Endodermal cell (in vitro differentiated cells): ENCODE measurements at regions not wholly inside any gene's neighbourhood (a gene's known extent, or its start where the extent isn't known, plus 50 kb on each side); places are given as distances from the start of the nearest gene placed in this dataset.

ENCODE experiments used
- DNase-seq: peaks from one replicate; pipeline ENCODE4 v3.0.0-alpha.2; 2017
- H3K27ac ChIP-seq: 2 replicates; pipeline ENCODE4 v1.5.1; 2013; ENCODE audit warnings: mild to moderate bottlenecking, low read depth, low read length, moderate library complexity
- H3K27me3 ChIP-seq: 2 replicates; pipeline ENCODE4 v1.6.1; 2013; ENCODE audit warnings: mild to moderate bottlenecking, low read length, moderate library complexity; ENCODE audit not compliant: insufficient read depth, control insufficient read depth, poor library complexity, severe bottlenecking
- H3K36me3 ChIP-seq: 2 replicates; pipeline ENCODE4 v1.7.0; 2013; ENCODE audit warnings: mild to moderate bottlenecking, low read length, moderate library complexity; ENCODE audit not compliant: control insufficient read depth, insufficient read depth
- H3K4me1 ChIP-seq: one replicate; pipeline ENCODE4 v1.7.0; 2013; ENCODE audit warnings: low read length; ENCODE audit not compliant: control insufficient read depth, insufficient read depth
- H3K4me3 ChIP-seq: 2 replicates; pipeline ENCODE4 v1.5.1; 2013; ENCODE audit warnings: mild to moderate bottlenecking, low read length, moderate library complexity
- H3K9ac ChIP-seq: 2 replicates; pipeline ENCODE4 v1.6.1; 2013; ENCODE audit warnings: mild to moderate bottlenecking, low read length, moderate library complexity; ENCODE audit not compliant: poor library complexity, severe bottlenecking; ENCODE audit errors: extremely low read depth
- H3K9me3 ChIP-seq: 2 replicates; pipeline ENCODE4 v1.6.1; 2013; ENCODE audit warnings: mild to moderate bottlenecking, low read length, moderate library complexity; ENCODE audit not compliant: control insufficient read depth
- H3K27ac Mint-ChIP-seq: 2 replicates; pipeline ENCODE4 v1.8.0; 2020; ENCODE audit warnings: mixed read lengths
- H3K27me3 Mint-ChIP-seq: 2 replicates; pipeline ENCODE4 v1.8.0; 2021; ENCODE audit warnings: mild to moderate bottlenecking, mixed read lengths; ENCODE audit not compliant: insufficient read depth
- H3K36me3 Mint-ChIP-seq: 2 replicates; pipeline ENCODE4 v1.8.0; 2020; ENCODE audit warnings: low read depth, mixed read lengths
- H3K4me1 Mint-ChIP-seq: 2 replicates; pipeline ENCODE4 v1.8.0; 2020; ENCODE audit warnings: mixed read lengths
- H3K4me3 Mint-ChIP-seq: 2 replicates; pipeline ENCODE4 v1.8.0; 2020; ENCODE audit warnings: mild to moderate bottlenecking, moderate library complexity, mixed read lengths
- H3K9me3 Mint-ChIP-seq: 2 replicates; pipeline ENCODE4 v1.8.0; 2020; ENCODE audit warnings: mild to moderate bottlenecking, mixed read lengths
- CTCF ChIP-seq: fragments of 200-600 bp; sonication (generic); conservative IDR thresholded peaks from 2 replicates; pipeline ENCODE4 v1.5.0; 2021; ENCODE audit warnings: antibody characterized with exemption, mild to moderate bottlenecking
- WGBS, 2 experiments: methylation state at CpG; one replicate each; pipeline versions ENCODE4 v1.1.5 to v1.1.7; 2013; ENCODE audit warnings: missing lambda C conversion rate in 2 of 2, mixed read lengths in 1 of 2; ENCODE audit not compliant: insufficient coverage in 1 of 2, insufficient read length in 1 of 2; 5-methylcytosine and 5-hydroxymethylcytosine counted together

DNA sequence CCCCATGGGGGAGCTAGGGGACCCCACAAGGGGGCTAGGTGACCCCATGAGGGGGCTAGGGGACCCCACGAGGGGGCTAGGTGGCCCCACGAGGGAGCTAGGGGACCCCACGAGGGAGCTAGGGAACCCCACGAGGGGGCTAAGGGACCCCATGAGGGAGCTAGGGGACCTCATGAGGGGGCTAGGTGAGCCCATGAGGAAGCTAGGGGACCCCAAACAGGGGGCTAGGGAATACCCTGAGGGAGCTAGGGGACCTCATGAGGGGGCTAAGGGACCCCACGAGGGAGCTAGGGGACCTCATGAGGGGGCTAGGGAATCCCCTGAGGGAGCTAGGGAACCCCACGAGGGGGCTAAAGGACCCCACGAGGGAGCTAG is 50.5 kb upstream of the DMRTB1 start:
- Mint-ChIP-seq H3K27ac (no peak overlapping the region), H3K9me3 (no peaks in the 10 kb centered on the region), H3K36me3 (no peaks in the 10 kb centered on the region), H3K27me3 (peaks cover 23% of the 10 kb centered on the region), H3K4me1 (peaks cover 38% of the 10 kb centered on the region), H3K4me3 (no peak overlapping the region)
- H3K9ac ChIP-seq, result no peak overlapping the region
- 89 to 97% methylated on average over 6 to 7 of the region's 7 CpGs for WGBS, 2 experiments
- no peak overlapping the region for H3K27ac ChIP-seq
- peaks cover 20% of the 10 kb centered on the region for H3K4me1 ChIP-seq
- H3K36me3 ChIP-seq, result no peaks in the 10 kb centered on the region
- H3K4me3 ChIP-seq, result no peak overlapping the region
- no peaks in the 10 kb centered on the region for H3K27me3 ChIP-seq
- no peak for TF ChIP-seq CTCF
- DNase-seq, result no peak
- H3K9me3 ChIP-seq, result no peaks in the 10 kb centered on the region

GRCh38 chr1:53409233-53409632 is 50.0 kb upstream of the DMRTB1 start:
- Histone ChIP-seq H3K9me3 (no peaks in the 10 kb centered on the region), H3K36me3 (no peaks in the 10 kb centered on the region), H3K9ac (no peak overlapping the region), H3K4me3 (no peak overlapping the region), H3K4me1 (peaks cover 25% of the 10 kb centered on the region), H3K27ac (no peak overlapping the region), H3K27me3 (no peaks in the 10 kb centered on the region)
- Mint-ChIP-seq H3K4me1 (peaks cover 41% of the 10 kb centered on the region), H3K9me3 (no peaks in the 10 kb centered on the region), H3K36me3 (no peaks in the 10 kb centered on the region), H3K27ac (no peak overlapping the region), H3K27me3 (peaks cover 23% of the 10 kb centered on the region), H3K4me3 (no peak overlapping the region)
- no peak for TF ChIP-seq CTCF
- 96% methylated on average over 6 to 7 of the region's 7 CpGs for WGBS, 2 experiments
- DNase-seq, result no peak
